Neural progenitor cell (in vitro differentiated cells): ENCODE measurements at regions not wholly inside any gene's neighbourhood (a gene's known extent, or its start where the extent isn't known, plus 50 kb on each side); places are given as distances from the start of the nearest gene placed in this dataset.

ENCODE experiments used
- DNase-seq: peaks from one replicate; pipeline ENCODE4 v3.0.0-alpha.2; 2016; ENCODE audit warnings: low spot score
- H2AFZ ChIP-seq: fragments of 200-600 bp; sonication (generic); replicated peaks from 2 replicates; pipeline ENCODE4 v1.6.1; 2016; ENCODE audit warnings: antibody characterized with exemption
- H3F3A ChIP-seq: fragments of 200-600 bp; sonication (generic); 2 replicates; pipeline ENCODE4 v1.6.1; 2016; ENCODE audit warnings: antibody characterized with exemption, low read depth
- H3K27ac ChIP-seq: fragments of 200-600 bp; sonication (generic); 2 replicates; pipeline ENCODE4 v1.5.1; 2016; ENCODE audit warnings: mild to moderate bottlenecking
- H3K27me3 ChIP-seq: fragments of 200-600 bp; sonication (generic); 2 replicates; pipeline ENCODE4 v1.6.1; 2016; ENCODE audit warnings: mild to moderate bottlenecking, moderate library complexity
- H3K36me3 ChIP-seq: fragments of 200-600 bp; sonication (generic); 2 replicates; pipeline ENCODE4 v1.5.1; 2016
- H3K4me1 ChIP-seq: fragments of 200-600 bp; sonication (generic); 2 replicates; pipeline ENCODE4 v1.6.1; 2016; ENCODE audit warnings: mixed run types
- H3K4me2 ChIP-seq: fragments of 200-600 bp; sonication (generic); 2 replicates; pipeline ENCODE4 v1.6.1; 2016
- H3K4me3 ChIP-seq: fragments of 200-600 bp; sonication (generic); 2 replicates; pipeline ENCODE4 v1.5.1; 2016
- H3K79me2 ChIP-seq: fragments of 200-600 bp; sonication (generic); 2 replicates; pipeline ENCODE4 v1.6.1; 2016; ENCODE audit warnings: low read depth
- H3K9ac ChIP-seq: fragments of 200-600 bp; sonication (generic); 2 replicates; pipeline ENCODE4 v1.6.1; 2016
- H3K9me3 ChIP-seq: fragments of 200-600 bp; sonication (generic); 2 replicates; pipeline ENCODE4 v1.5.1; 2016; ENCODE audit warnings: low read depth
- H4K20me1 ChIP-seq: fragments of 200-600 bp; sonication (generic); 2 replicates; pipeline ENCODE4 v1.6.1; 2016; ENCODE audit warnings: low read depth
- H3K27ac Mint-ChIP-seq: 3 replicates; pipeline ENCODE4 v1.8.0; 2021; ENCODE audit warnings: mixed read lengths
- H3K27me3 Mint-ChIP-seq: 2 replicates; pipeline ENCODE4 v1.8.0; 2022; ENCODE audit warnings: low read depth, mild to moderate bottlenecking, inconsistent platforms, moderate library complexity, mixed read lengths; ENCODE audit not compliant: insufficient read depth
- H3K36me3 Mint-ChIP-seq: 3 replicates; pipeline ENCODE4 v1.8.0; 2021; ENCODE audit warnings: mixed read lengths
- H3K4me1 Mint-ChIP-seq: 3 replicates; pipeline ENCODE4 v1.8.0; 2021; ENCODE audit warnings: mixed read lengths
- H3K4me3 Mint-ChIP-seq: 3 replicates; pipeline ENCODE4 v1.8.0; 2021; ENCODE audit warnings: mild to moderate bottlenecking, moderate library complexity, mixed read lengths
- H3K9me3 Mint-ChIP-seq: 3 replicates; pipeline ENCODE4 v1.8.0; 2020; ENCODE audit warnings: mixed read lengths
- CTCF ChIP-seq: fragments of 200-600 bp; sonication (generic); IDR thresholded peaks from 2 replicates; pipeline ENCODE4 v1.5.1; 2017; ENCODE audit warnings: antibody characterized with exemption, mild to moderate bottlenecking
- EZH2 ChIP-seq: fragments of 200-600 bp; sonication (generic); IDR thresholded peaks from 2 replicates; pipeline ENCODE4 v1.6.1; 2017; ENCODE audit warnings: antibody characterized with exemption, mild to moderate bottlenecking, moderate library complexity
- EZH2phosphoT487 ChIP-seq: fragments of 200-600 bp; sonication (generic); IDR thresholded peaks from 2 replicates; pipeline ENCODE4 v1.6.1; 2017; ENCODE audit warnings: antibody characterized with exemption

- Histone ChIP-seq H3K9ac (no peak overlapping the region), H2AFZ (no peak overlapping the region), H3K36me3 (no peaks in the 10 kb centered on the region), H3K4me3 (no peak overlapping the region), H3F3A (no peaks in the 10 kb centered on the region), H3K9me3 (no peaks in the 10 kb centered on the region), H3K4me1 (peaks cover 17% of the 10 kb centered on the region), H3K27me3 (no peaks in the 10 kb centered on the region), H3K4me2 (no peak overlapping the region), H3K79me2 (no peaks in the 10 kb centered on the region), H3K27ac (no peak overlapping the region), H4K20me1 (peaks cover under 1% of the 10 kb centered on the region)
- no peak overlapping the region for H3K4me3 Mint-ChIP-seq
- no peaks in the 10 kb centered on the region for H3K9me3 Mint-ChIP-seq
- no peak for TF ChIP-seq EZH2
- no peak for TF ChIP-seq CTCF
- TF ChIP-seq EZH2phosphoT487: no peak
- no peak overlapping the region for H3K27ac Mint-ChIP-seq
- no peaks in the 10 kb centered on the region for H3K27me3 Mint-ChIP-seq
- DNase-seq: no peak
- no peaks in the 10 kb centered on the region for H3K36me3 Mint-ChIP-seq
- H3K4me1 Mint-ChIP-seq: peaks cover 10% of the 10 kb centered on the region
Measured at GRCh38 chr13:107854880-107855279, 360.5 kb downstream of the LIG4 start.

GRCh38 chr13:107852072-107852471, 363.3 kb downstream of the LIG4 start:
- Histone ChIP-seq H3K4me3 (no peak overlapping the region), H3K79me2 (no peaks in the 10 kb centered on the region), H4K20me1 (peaks cover 13% of the 10 kb centered on the region), H3K4me1 (peaks cover 45% of the 10 kb centered on the region), H3K4me2 (no peak overlapping the region), H3K27me3 (no peaks in the 10 kb centered on the region), H2AFZ (no peak overlapping the region), H3K36me3 (no peaks in the 10 kb centered on the region), H3F3A (no peaks in the 10 kb centered on the region), H3K9ac (no peak overlapping the region), H3K27ac (no peak overlapping the region), H3K9me3 (no peaks in the 10 kb centered on the region)
- Mint-ChIP-seq H3K27me3 (no peaks in the 10 kb centered on the region), H3K4me1 (peaks cover 34% of the 10 kb centered on the region), H3K27ac (no peak overlapping the region), H3K36me3 (no peaks in the 10 kb centered on the region), H3K4me3 (no peak overlapping the region), H3K9me3 (no peaks in the 10 kb centered on the region)
- no peak for DNase-seq
- TF ChIP-seq EZH2phosphoT487 (no peak), EZH2 (no peak), CTCF (no peak)

- Histone ChIP-seq H3K4me1 (peaks cover 49% of the 10 kb centered on the region), H3K4me3 (no peak overlapping the region), H3K36me3 (no peaks in the 10 kb centered on the region), H3K27ac (no peak overlapping the region), H2AFZ (no peak overlapping the region), H3K9ac (no peak overlapping the region), H3K27me3 (no peaks in the 10 kb centered on the region), H3K4me2 (peak overlapping the region; percentile 30), H3F3A (no peaks in the 10 kb centered on the region), H4K20me1 (peaks cover 17% of the 10 kb centered on the region), H3K79me2 (no peaks in the 10 kb centered on the region), H3K9me3 (no peaks in the 10 kb centered on the region)
- no peaks in the 10 kb centered on the region for H3K36me3 Mint-ChIP-seq
- no peaks in the 10 kb centered on the region for H3K9me3 Mint-ChIP-seq
- H3K4me3 Mint-ChIP-seq: no peak overlapping the region
- no peaks in the 10 kb centered on the region for H3K27me3 Mint-ChIP-seq
- H3K27ac Mint-ChIP-seq: no peak overlapping the region
- peaks cover 34% of the 10 kb centered on the region for H3K4me1 Mint-ChIP-seq
- DNase-seq: peak; percentile 55
- no peak for TF ChIP-seq EZH2phosphoT487
- no peak for TF ChIP-seq EZH2
- no peak for TF ChIP-seq CTCF
Measured at GRCh38 chr13:107851670-107852069, 363.7 kb downstream of the LIG4 start.
